OCI-LY1 (cell line): ENCODE measurements at regions not wholly inside any gene's neighbourhood (a gene's known extent, or its start where the extent isn't known, plus 50 kb on each side); places are given as distances from the start of the nearest gene placed in this dataset.

Experiments
- EZH2 ChIP-seq: fragments of 200-600 bp; sonication (generic), shearing (Covaris generic); IDR thresholded peaks from 2 replicates; pipeline ENCODE4 v1.8.0; 2017; ENCODE audit warnings: borderline replicate concordance, mixed run types, mild to moderate bottlenecking, antibody characterized with exemption, low read length, moderate library complexity, mixed read lengths
- TF ChIP-seq, protein P1 (sequence below): fragments of 200-600 bp; sonication (generic), shearing (Covaris generic); IDR thresholded peaks from 2 replicates; pipeline ENCODE4 v1.5.1; 2017; ENCODE audit warnings: mild to moderate bottlenecking, antibody characterized with exemption, low read length, moderate library complexity, mixed read lengths

GRCh38 chr3:137924628-137925027 is 85.3 kb upstream of the CLDN18 start:
- TF ChIP-seq, protein P1, sequence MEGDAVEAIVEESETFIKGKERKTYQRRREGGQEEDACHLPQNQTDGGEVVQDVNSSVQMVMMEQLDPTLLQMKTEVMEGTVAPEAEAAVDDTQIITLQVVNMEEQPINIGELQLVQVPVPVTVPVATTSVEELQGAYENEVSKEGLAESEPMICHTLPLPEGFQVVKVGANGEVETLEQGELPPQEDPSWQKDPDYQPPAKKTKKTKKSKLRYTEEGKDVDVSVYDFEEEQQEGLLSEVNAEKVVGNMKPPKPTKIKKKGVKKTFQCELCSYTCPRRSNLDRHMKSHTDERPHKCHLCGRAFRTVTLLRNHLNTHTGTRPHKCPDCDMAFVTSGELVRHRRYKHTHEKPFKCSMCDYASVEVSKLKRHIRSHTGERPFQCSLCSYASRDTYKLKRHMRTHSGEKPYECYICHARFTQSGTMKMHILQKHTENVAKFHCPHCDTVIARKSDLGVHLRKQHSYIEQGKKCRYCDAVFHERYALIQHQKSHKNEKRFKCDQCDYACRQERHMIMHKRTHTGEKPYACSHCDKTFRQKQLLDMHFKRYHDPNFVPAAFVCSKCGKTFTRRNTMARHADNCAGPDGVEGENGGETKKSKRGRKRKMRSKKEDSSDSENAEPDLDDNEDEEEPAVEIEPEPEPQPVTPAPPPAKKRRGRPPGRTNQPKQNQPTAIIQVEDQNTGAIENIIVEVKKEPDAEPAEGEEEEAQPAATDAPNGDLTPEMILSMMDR: no peak
- no peak for TF ChIP-seq EZH2
